Common myeloid progenitor, CD34-positive (primary cell): ENCODE measurements at regions not wholly inside any gene's neighbourhood (a gene's known extent, or its start where the extent isn't known, plus 50 kb on each side); places are given as distances from the start of the nearest gene placed in this dataset.
"Not testable (repeated sequence)": the region's sequence is repeated elsewhere in the genome, so short reads cannot be mapped to it uniquely, and the experiment has no call there.

Experiments
- CTCF ChIA-PET: fragments of 350-600 bp; sonication (Branson Sonifier 250); formaldehyde crosslinking; loops from one replicate; lab custom pipeline; 2021; ENCODE audit warnings: antibody characterized with exemption; lab: Charles Lee
- POLR2A ChIA-PET: fragments of 350-600 bp; sonication (Branson Sonifier 250); formaldehyde crosslinking; loops from one replicate; lab custom pipeline; 2021; ENCODE audit warnings: antibody characterized with exemption; lab: Charles Lee
- DNase-seq, 3 donors: peaks; one replicate each; pipeline versions ENCODE4 v3.0.0 to v3.0.0-alpha.2; 2013
- H3K27ac ChIP-seq, 2 experiments: 1 replicate in 1 of 2; 2 replicates in 1 of 2; pipeline ENCODE4 v1.7.0; 2013; ENCODE audit warnings: inconsistent platforms in 2 of 2, low read length in 2 of 2, mild to moderate bottlenecking in 2 of 2, low read depth in 1 of 2, moderate library complexity in 1 of 2; ENCODE audit not compliant: severe bottlenecking in 2 of 2, insufficient read depth in 1 of 2, poor library complexity in 1 of 2
- H3K27me3 ChIP-seq, 5 experiments: replicated peaks in 2 of 5; 1 replicate in 3 of 5; 2 replicates in 2 of 5; pipeline versions ENCODE4 v1.6.1 to v1.7.0; 2013; ENCODE audit warnings: low read length in 4 of 5, mild to moderate bottlenecking in 2 of 5, moderate library complexity in 2 of 5, inconsistent platforms in 1 of 5; ENCODE audit not compliant: insufficient read depth in 5 of 5, control insufficient read depth in 4 of 5
- H3K36me3 ChIP-seq, 4 experiments: 1 replicate in 2 of 4; 2 replicates in 2 of 4; pipeline versions ENCODE4 v1.6.1 to v1.7.0; 2013; ENCODE audit warnings: low read length in 3 of 4, control low read depth in 1 of 4, mild to moderate bottlenecking in 1 of 4; ENCODE audit not compliant: control insufficient read depth in 4 of 4, insufficient read depth in 4 of 4
- H3K4me1 ChIP-seq, 4 experiments: 1 replicate in 3 of 4; 2 replicates in 1 of 4; pipeline versions ENCODE4 v1.6.1 to v1.7.1; 2013; ENCODE audit warnings: low read length in 3 of 4, mild to moderate bottlenecking in 3 of 4, control low read depth in 1 of 4, inconsistent platforms in 1 of 4, moderate library complexity in 1 of 4; ENCODE audit not compliant: control insufficient read depth in 4 of 4, insufficient read depth in 4 of 4; ENCODE audit errors: control extremely low read depth in 1 of 4
- H3K4me3 ChIP-seq, 7 experiments: 1 replicate in 4 of 7; 2 replicates in 3 of 7; pipeline versions ENCODE4 v1.5.1 to v1.7.0; 2013; ENCODE audit warnings: mild to moderate bottlenecking in 7 of 7, low read length in 6 of 7, moderate library complexity in 6 of 7, inconsistent platforms in 2 of 7, low read depth in 2 of 7, control low read depth in 1 of 7; ENCODE audit not compliant: insufficient read depth in 4 of 7, control insufficient read depth in 1 of 7; ENCODE audit errors: extremely low read depth in 1 of 7
- H3K9me3 ChIP-seq, 5 experiments: 1 replicate in 4 of 5; 2 replicates in 1 of 5; pipeline versions ENCODE4 v1.6.1 to v1.7.1; 2013; ENCODE audit warnings: low read length in 4 of 5, mild to moderate bottlenecking in 2 of 5, inconsistent platforms in 1 of 5, low read depth in 1 of 5, moderate library complexity in 1 of 5; ENCODE audit not compliant: control insufficient read depth in 4 of 5, insufficient read depth in 2 of 5; ENCODE audit errors: control extremely low read depth in 1 of 5
- WGBS: methylation state at CpG from one replicate; pipeline ENCODE4 v1.1.5; 2013; ENCODE audit not compliant: insufficient coverage; 5-methylcytosine and 5-hydroxymethylcytosine counted together

GRCh38 chr16:77506492-77506891, 71.7 kb upstream of the ADAMTS18 start:
- no CpG with 5 or more reads among the region's 2 CpGs for WGBS

GRCh38 chr16:77509051-77509450, 74.2 kb upstream of the ADAMTS18 start:
- CTCF ChIA-PET, result no interaction called here

More at GRCh38 chr16:77506492-77506891, 71.7 kb upstream of the ADAMTS18 start:
- H3K4me3 ChIP-seq, H3K27me3 ChIP-seq, DNase-seq, POLR2A ChIA-PET, H3K9me3 ChIP-seq, H3K27ac ChIP-seq, H3K36me3 ChIP-seq, H3K4me1 ChIP-seq: not testable (repeated sequence)
- CTCF ChIA-PET, result interaction anchor here (0.9 kb wide), 1 partner anchor 34 kb away, joined by 3 read pairs; no protein-coding TSS in a partner anchor

GRCh38 chr16:77509796-77510195, 75.0 kb upstream of the ADAMTS18 start:
- H3K36me3 ChIP-seq, result no peaks in the 10 kb centered on the region
- CTCF ChIA-PET, result no interaction called here
- no peaks in the 10 kb centered on the region for H3K9me3 ChIP-seq
- WGBS, result 41% methylated on average over 6 of the region's 6 CpGs
- no peak for DNase-seq
- POLR2A ChIA-PET, result no interaction called here
- peaks cover 0 to 5% (median 4%) of the 10 kb centered on the region in 5 experiments for H3K27me3 ChIP-seq
- H3K27ac ChIP-seq, result no peak overlapping the region
- H3K4me3 ChIP-seq, result no peak overlapping the region
- H3K4me1 ChIP-seq, result no peaks in the 10 kb centered on the region

More at GRCh38 chr16:77509051-77509450, 74.2 kb upstream of the ADAMTS18 start:
- Histone ChIP-seq H3K27ac (no peak overlapping the region), H3K4me3 (no peak overlapping the region), H3K9me3 (no peaks in the 10 kb centered on the region), H3K36me3 (no peaks in the 10 kb centered on the region), H3K27me3 (peaks cover 0 to 5% (median 4%) of the 10 kb centered on the region in 5 experiments), H3K4me1 (no peaks in the 10 kb centered on the region)
- no peak for DNase-seq
- WGBS, result no CpG with 5 or more reads among the region's 5 CpGs
- POLR2A ChIA-PET, result no interaction called here

GRCh38 chr16:77511053-77511452, 76.2 kb upstream of the ADAMTS18 start:
- ChIA-PET POLR2A (no interaction called here), CTCF (no interaction called here)
- H3K27me3 ChIP-seq, result peaks cover 0 to 5% (median 4%) of the 10 kb centered on the region in 5 experiments
- no peak overlapping the region for H3K4me3 ChIP-seq
- no peak for DNase-seq
- H3K4me1 ChIP-seq, result no peaks in the 10 kb centered on the region
- H3K9me3 ChIP-seq, result no peaks in the 10 kb centered on the region
- H3K27ac ChIP-seq, result no peak overlapping the region
- no peaks in the 10 kb centered on the region for H3K36me3 ChIP-seq
- 100% methylated on average over 1 of the region's 5 CpGs for WGBS

- Histone ChIP-seq H3K27me3 (peaks cover 0 to 4% (median 3%) of the 10 kb centered on the region in 5 experiments), H3K4me1 (no peaks in the 10 kb centered on the region), H3K4me3 (no peak overlapping the region), H3K36me3 (no peaks in the 10 kb centered on the region), H3K27ac (no peak overlapping the region), H3K9me3 (no peaks in the 10 kb centered on the region)
- POLR2A ChIA-PET, result interaction anchor here (0.5 kb wide), 1 partner anchor 784 kb away, joined by 3 read pairs; no protein-coding TSS in a partner anchor
- WGBS, result 93% methylated on average over 4 of the region's 5 CpGs
- DNase-seq, result no peak
- CTCF ChIA-PET, result no interaction called here
Measured at GRCh38 chr16:77514500-77515220, 79.8 kb upstream of the ADAMTS18 start.

- H3K4me1 ChIP-seq, CTCF ChIA-PET, H3K36me3 ChIP-seq, H3K9me3 ChIP-seq, DNase-seq, H3K27me3 ChIP-seq, H3K4me3 ChIP-seq, H3K27ac ChIP-seq, POLR2A ChIA-PET: not testable (repeated sequence)
- WGBS, result 50% methylated on average over 2 of the region's 6 CpGs
Measured at GRCh38 chr16:77525226-77525625, 90.4 kb upstream of the ADAMTS18 start.

- Histone ChIP-seq H3K36me3 (no peaks in the 10 kb centered on the region), H3K4me3 (no peak overlapping the region), H3K9me3 (no peaks in the 10 kb centered on the region), H3K4me1 (no peaks in the 10 kb centered on the region), H3K27me3 (no peaks in the 10 kb centered on the region), H3K27ac (no peak overlapping the region)
- ChIA-PET POLR2A (no interaction called here), CTCF (no interaction called here)
- DNase-seq, result no peak
- 60% methylated on average over 1 of the region's 1 CpG for WGBS
Measured at GRCh38 chr16:77531752-77532151, 96.9 kb upstream of the ADAMTS18 start.
